HG03378 (cell line): ENCODE measurements at regions not wholly inside any gene's neighbourhood (a gene's known extent, or its start where the extent isn't known, plus 50 kb on each side); places are given as distances from the start of the nearest gene placed in this dataset.

Experiments
- ATAC-seq: cut with Tn5 transposase; IDR thresholded peaks from one replicate; pipeline ENCODE4 v1.9.1; 2021; ENCODE audit warnings: mild to moderate bottlenecking, moderate library complexity; ENCODE audit not compliant: unreplicated experiment

DNA sequence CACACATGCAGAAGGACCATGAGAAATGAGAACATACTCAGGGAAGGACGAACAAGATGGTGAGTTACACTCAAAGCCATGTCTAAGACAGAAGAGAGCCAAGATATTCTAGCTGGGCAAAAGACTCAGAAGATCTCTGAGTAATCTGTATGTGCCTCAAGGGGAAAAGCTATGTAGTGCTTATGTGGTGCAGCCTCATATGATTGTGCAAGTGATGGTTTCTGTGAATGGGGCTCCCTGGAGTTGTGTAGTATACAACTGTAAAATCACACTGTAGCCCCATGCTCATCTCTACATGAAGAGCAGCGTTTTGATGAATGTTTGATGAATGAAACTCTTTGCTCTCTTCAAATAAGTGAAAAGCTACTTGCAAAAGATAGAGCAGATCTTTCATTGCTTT, 57.5 kb downstream of the OSR1 start:
- ATAC-seq = no peak

GRCh38 chr2:19299522-19299921, 58.9 kb downstream of the OSR1 start:
- ATAC-seq = no peak

DNA sequence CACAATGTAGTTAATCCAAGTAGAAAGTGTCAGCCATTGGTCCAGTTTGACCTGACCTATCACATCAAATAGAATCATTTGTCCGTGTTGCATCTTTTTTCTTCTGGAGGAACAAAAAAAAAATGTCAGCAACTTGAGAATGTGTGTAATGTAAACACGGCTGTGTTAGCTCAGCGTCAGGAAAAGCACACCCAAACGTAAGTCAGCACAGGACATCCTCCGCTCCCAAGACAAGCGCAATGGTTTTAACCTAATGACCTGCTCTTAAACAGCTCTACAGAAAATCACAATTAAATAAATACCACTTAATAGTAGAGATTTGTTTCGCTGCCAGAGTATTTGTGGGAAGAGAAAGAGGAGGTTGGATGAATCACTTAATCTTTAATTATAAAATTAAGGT, 59.4 kb downstream of the OSR1 start:
- no peak for ATAC-seq

- ATAC-seq = no peak
Measured at GRCh38 chr2:19297716-19298115, 60.7 kb downstream of the OSR1 start.

- ATAC-seq = no peak
Measured at GRCh38 chr2:19295998-19296502, 62.4 kb downstream of the OSR1 start.

GRCh38 chr2:19292007-19292406, 66.4 kb downstream of the OSR1 start:
- no peak for ATAC-seq

GRCh38 chr2:19288291-19288690, 70.1 kb downstream of the OSR1 start:
- no peak for ATAC-seq

- no peak for ATAC-seq
Measured at GRCh38 chr2:19287324-19287723, 71.1 kb downstream of the OSR1 start.

DNA sequence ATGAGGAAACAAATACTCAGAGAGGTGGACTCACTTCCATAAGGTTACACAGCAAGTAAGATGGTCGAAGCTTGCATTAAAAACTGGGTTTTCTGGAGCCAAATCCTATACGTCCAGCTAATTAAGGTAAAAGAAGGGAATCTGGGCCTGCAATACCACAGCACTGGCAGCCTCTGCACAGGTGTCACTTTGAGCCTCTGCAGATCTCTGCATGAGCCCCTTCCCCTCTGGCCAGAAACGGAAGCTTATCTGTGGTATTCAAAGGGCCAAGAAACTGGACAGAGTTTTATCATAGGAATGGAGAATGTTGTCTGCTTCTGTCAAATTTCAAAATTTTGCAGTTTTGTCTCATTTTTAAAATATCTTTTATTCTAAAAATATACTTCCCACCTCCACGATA, 76.1 kb downstream of the OSR1 start:
- no peak for ATAC-seq

- ATAC-seq = no peak
Measured at GRCh38 chr2:19274439-19274838, 84.0 kb downstream of the OSR1 start.

DNA sequence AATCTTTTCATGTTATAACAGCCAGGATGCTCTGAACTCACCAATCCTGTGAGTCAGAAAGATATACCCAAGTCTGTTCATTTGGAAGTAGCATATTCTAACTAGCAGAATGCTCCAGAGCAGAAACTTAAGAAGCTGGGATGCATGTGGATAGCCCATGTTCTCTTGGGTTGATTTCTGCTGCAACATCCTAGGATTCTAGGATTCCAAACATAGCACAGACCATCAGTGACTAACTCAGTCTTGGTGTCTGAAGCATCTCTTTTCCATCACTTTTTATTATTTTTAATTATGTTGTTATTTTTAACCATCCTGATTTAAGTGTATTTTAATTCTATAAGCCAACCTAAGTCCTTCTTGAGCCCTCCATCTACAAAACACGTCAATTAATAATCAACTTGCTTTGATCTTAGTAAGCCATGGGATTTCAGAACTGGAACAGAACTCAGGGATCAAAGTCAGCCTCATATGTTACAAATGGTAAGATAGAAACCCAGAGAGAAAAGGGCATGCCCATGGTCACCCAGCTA, 85.4 kb downstream of the OSR1 start:
- ATAC-seq = no peak

- no peak for ATAC-seq
Measured at GRCh38 chr2:19272039-19272438, 86.4 kb downstream of the OSR1 start.

DNA sequence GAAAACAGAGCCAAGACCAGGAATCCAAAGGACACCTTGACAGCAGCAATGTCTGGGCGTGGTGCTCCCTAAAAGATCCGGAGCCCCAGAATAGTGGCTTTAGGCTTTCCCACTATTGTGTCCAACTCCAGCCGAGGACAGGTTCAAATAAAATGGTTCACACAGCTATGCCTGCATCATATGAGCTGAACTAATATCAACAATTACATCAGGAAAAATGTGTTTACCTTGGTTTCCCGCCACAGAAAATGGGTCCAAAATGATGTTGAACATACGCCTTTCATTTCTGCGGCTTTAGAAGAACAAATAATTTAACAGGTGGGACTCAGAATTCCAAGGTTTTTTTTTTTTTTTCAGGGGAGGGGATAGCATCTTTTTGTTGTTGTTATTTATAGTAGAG, 93.6 kb downstream of the OSR1 start:
- ATAC-seq = no peak

- no peak for ATAC-seq
Measured at GRCh38 chr2:19262150-19262549, 96.3 kb downstream of the OSR1 start.

DNA sequence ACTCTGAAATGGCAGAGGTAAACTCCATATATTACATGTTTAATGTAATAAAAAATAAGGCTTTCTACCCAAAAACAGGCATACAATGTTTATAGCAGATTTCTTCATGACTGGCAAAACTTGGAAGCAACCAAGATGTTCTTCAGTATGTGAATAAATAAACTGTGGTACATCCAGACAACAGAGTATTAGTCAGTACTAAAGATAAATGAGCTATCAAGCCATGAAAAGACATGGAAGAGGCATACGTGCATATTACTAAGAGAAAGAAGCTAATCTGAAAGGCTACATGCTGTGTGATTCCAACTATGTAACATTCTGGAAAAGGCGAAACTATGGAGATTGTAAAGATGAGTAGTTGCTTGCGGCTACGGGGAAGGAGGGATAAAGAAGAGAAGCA, 97.4 kb downstream of the OSR1 start:
- no peak for ATAC-seq

- ATAC-seq = no peak
Measured at GRCh38 chr2:19256121-19256601, 102.3 kb downstream of the OSR1 start.

DNA sequence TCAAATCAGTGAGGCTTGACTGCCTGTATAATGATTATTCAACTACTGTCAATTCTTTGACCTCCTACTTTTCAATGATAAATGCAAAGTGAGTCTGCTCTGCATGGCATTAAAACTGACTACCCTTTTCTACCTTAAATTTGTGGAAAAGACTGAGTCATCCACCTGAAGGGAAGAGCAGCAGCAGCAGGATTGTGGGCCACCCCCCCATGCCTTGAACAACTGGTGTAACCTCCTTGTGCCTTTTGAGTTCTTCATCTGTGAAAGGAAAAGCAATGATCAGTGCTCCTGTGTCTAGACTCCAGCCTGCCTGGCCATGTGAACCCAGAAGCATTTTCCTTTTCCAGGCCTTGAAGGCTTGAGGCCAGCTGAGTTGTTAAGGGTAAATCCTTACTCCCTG, 102.9 kb downstream of the OSR1 start:
- no peak for ATAC-seq

- ATAC-seq = no peak
Measured at GRCh38 chr2:19251554-19251953, 106.9 kb downstream of the OSR1 start.

- no peak for ATAC-seq
Measured at GRCh38 chr2:19250906-19251305, 107.5 kb downstream of the OSR1 start.

DNA sequence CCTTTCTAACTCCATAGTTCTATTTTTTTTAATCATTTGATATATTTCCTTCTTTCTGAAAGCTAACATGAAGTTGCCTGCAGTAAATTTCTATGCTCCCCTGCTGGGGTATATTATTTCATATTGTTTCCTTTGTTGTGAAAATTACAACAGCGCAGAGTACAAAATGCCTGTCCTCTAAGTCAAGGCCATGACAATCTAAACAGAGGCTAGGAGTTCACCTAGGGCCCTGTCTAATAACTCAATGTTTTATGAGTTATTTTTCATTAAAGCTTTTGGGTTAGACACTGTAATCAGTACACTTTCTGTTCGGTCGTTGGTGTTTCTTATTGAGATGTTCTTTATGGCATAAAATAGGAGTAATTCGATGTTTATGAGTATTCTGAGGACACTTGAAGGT, 111.2 kb downstream of the OSR1 start:
- ATAC-seq = no peak

- ATAC-seq = no peak
Measured at GRCh38 chr2:19246496-19246895, 111.9 kb downstream of the OSR1 start.

DNA sequence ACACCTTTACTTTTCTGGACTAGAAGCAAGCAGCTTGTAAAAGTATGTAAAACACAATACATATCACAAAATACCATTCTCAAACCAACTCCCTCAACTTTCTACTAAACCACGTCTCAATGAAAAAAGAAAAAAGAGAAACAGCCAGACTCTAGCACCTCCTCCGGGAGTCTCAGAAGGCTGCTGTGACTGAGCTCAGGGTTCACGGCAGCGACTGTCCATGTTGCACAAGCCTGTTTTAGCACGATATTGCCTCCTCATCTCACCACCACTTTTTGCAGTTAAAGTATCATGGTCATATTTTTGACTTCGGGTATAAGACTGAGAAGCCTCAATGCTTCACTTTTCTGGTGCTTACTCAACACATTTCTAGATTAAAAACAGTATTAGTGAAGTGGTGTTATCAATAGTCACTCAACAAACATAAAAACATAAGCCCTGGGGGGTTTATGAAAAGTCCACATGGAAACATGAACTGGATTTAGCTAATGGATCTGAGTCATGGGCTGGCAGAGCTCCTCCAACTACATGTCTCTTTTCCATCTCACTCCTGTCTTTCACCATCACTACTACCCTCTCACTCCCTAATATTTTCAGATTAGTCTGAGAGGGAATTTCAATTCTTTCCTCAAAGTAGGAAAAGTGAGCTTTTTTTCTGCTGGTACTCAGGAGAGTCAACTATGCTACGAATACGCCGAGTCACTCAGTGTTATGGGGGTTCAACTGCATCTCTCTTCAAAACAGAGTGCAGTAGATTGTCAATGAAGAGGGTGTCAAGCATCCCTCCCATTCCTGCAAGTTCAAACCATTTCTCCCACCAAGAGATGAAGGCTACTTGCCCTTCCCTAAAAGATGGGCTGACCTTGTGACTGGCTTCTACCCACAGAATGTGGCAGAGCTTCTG, 113.7 kb downstream of the OSR1 start:
- ATAC-seq = no peak
